Activated T-helper 17 cell treated with anti-CD3 and anti-CD28 coated beads, Interleukin-2, amount 50 U/mL, for 72 hours (primary cell): ENCODE measurements at regions not wholly inside any gene's neighbourhood (a gene's known extent, or its start where the extent isn't known, plus 50 kb on each side); places are given as distances from the start of the nearest gene placed in this dataset.

Experiments
- ATAC-seq: fragments of 150-1000 bp; cut with Tn5 transposase; replicated peaks from 2 replicates; pipeline ENCODE4 v1.10.0; 2021; ENCODE audit warnings: mild to moderate bottlenecking, moderate library complexity
- H3K27ac Mint-ChIP-seq: one replicate; pipeline ENCODE4 v1.8.0; 2022; ENCODE audit warnings: mixed read lengths
- H3K27me3 Mint-ChIP-seq: one replicate; pipeline ENCODE4 v1.8.0; 2022; ENCODE audit warnings: mixed read lengths
- H3K36me3 Mint-ChIP-seq: one replicate; pipeline ENCODE4 v1.8.0; 2022; ENCODE audit warnings: low read depth, mild to moderate bottlenecking, mixed read lengths
- H3K4me1 Mint-ChIP-seq: one replicate; pipeline ENCODE4 v1.8.0; 2022; ENCODE audit warnings: mixed read lengths
- H3K4me3 Mint-ChIP-seq: one replicate; pipeline ENCODE4 v1.8.0; 2022; ENCODE audit warnings: mild to moderate bottlenecking, mixed read lengths
- H3K9me3 Mint-ChIP-seq: one replicate; pipeline ENCODE4 v1.8.0; 2022; ENCODE audit warnings: mixed read lengths

GRCh38 chr11:23953951-23954710 is 542.7 kb upstream of the LUZP2 start:
- Mint-ChIP-seq H3K4me1 (no peaks in the 10 kb centered on the region), H3K27ac (no peak overlapping the region), H3K9me3 (peaks cover 3% of the 10 kb centered on the region), H3K4me3 (no peak overlapping the region), H3K36me3 (no peaks in the 10 kb centered on the region), H3K27me3 (no peaks in the 10 kb centered on the region)
- ATAC-seq, result no peak

GRCh38 chr11:23954730-23955129 is 542.1 kb upstream of the LUZP2 start:
- no peaks in the 10 kb centered on the region for H3K4me1 Mint-ChIP-seq
- no peaks in the 10 kb centered on the region for H3K36me3 Mint-ChIP-seq
- H3K27me3 Mint-ChIP-seq, result no peaks in the 10 kb centered on the region
- H3K9me3 Mint-ChIP-seq, result no peaks in the 10 kb centered on the region
- H3K4me3 Mint-ChIP-seq, result no peak overlapping the region
- ATAC-seq, result no peak
- H3K27ac Mint-ChIP-seq, result no peak overlapping the region

- Mint-ChIP-seq H3K9me3 (peaks cover 3% of the 10 kb centered on the region), H3K4me3 (no peak overlapping the region), H3K36me3 (no peaks in the 10 kb centered on the region), H3K4me1 (no peaks in the 10 kb centered on the region), H3K27ac (no peak overlapping the region), H3K27me3 (no peaks in the 10 kb centered on the region)
- ATAC-seq, result no peak
These were observed 540.3 kb upstream of the LUZP2 start for GRCh38 chr11:23956586-23956985.

GRCh38 chr11:23957314-23957713 is 539.5 kb upstream of the LUZP2 start:
- Mint-ChIP-seq H3K27me3 (no peaks in the 10 kb centered on the region), H3K4me1 (no peaks in the 10 kb centered on the region), H3K36me3 (no peaks in the 10 kb centered on the region), H3K4me3 (no peak overlapping the region), H3K9me3 (peaks cover 3% of the 10 kb centered on the region), H3K27ac (no peak overlapping the region)
- ATAC-seq, result no peak

DNA sequence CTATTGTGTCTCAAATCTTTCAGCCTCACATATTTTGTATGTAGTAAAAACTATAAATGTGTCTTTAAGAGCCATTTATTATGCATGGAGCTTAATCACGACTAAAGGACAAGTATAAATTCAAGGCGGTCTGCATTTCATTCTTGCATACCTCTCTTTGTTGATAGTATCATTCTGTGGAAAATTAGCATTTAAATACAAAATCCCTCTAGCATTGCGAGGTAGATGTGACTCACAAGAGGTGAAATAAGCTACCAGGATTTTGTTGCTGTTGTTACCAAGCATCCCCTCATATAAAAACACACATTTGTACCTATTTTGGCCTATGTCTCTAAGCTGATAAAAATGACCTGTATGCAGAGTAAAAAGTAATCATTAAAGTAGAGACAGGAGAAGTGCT is 537.4 kb upstream of the LUZP2 start:
- Mint-ChIP-seq H3K9me3 (peaks cover 13% of the 10 kb centered on the region), H3K4me1 (no peaks in the 10 kb centered on the region), H3K4me3 (no peak overlapping the region), H3K27ac (no peak overlapping the region), H3K27me3 (no peaks in the 10 kb centered on the region), H3K36me3 (no peaks in the 10 kb centered on the region)
- no peak for ATAC-seq

DNA sequence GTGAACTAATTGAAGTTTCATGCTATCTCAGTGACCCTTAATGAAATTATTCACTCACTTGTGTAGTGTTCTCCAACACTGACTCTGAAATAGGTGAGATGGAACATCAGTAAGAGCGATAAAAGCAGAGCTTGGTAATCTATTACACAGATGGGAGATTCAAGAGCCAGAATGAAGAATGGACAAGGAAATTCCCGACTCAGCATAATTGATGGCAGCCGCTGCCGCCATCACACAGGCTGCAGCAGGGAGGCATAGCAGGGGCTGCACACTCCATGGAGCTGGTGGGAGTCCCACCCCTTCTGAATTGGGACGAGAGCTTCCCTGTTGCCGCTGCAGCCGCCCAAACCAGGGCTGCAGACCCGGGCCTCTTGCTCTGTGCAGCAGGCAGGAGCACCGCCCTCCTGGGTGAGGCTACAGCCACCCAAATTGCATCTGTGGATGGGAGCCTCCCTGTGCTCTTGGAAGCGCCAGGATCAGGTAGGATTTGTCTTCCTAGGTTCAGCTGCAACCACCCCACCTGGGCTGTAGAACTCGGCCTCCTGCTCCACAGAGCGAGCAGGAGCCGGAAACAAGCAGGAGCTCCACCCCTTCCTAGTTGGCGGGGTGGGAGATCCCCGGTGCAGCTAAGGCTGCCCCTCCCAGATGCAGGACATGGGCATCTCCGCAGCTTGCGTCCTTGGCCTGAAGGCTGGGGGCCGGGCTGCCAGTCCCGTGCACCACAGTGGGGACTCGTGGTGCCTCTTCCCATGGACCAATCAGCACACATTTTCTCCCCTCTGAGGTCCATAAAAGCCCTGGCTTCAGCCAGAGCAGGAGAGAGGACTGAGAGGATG is 535.1 kb upstream of the LUZP2 start:
- Mint-ChIP-seq H3K27ac (no peak overlapping the region), H3K36me3 (no peaks in the 10 kb centered on the region), H3K4me3 (no peak overlapping the region), H3K9me3 (peaks cover 17% of the 10 kb centered on the region), H3K27me3 (no peaks in the 10 kb centered on the region), H3K4me1 (no peaks in the 10 kb centered on the region)
- no peak for ATAC-seq

GRCh38 chr11:23973244-23973643 is 523.6 kb upstream of the LUZP2 start:
- no peaks in the 10 kb centered on the region for H3K4me1 Mint-ChIP-seq
- no peak overlapping the region for H3K4me3 Mint-ChIP-seq
- no peak for ATAC-seq
- H3K9me3 Mint-ChIP-seq, result peaks cover 18% of the 10 kb centered on the region
- no peaks in the 10 kb centered on the region for H3K27me3 Mint-ChIP-seq
- no peaks in the 10 kb centered on the region for H3K36me3 Mint-ChIP-seq
- H3K27ac Mint-ChIP-seq, result no peak overlapping the region

GRCh38 chr11:23974051-23974450 is 522.8 kb upstream of the LUZP2 start:
- ATAC-seq, result no peak
- Mint-ChIP-seq H3K4me1 (no peaks in the 10 kb centered on the region), H3K4me3 (no peak overlapping the region)

GRCh38 chr11:23974601-23975000 is 522.3 kb upstream of the LUZP2 start:
- Mint-ChIP-seq H3K9me3 (peaks cover 13% of the 10 kb centered on the region), H3K4me1 (no peaks in the 10 kb centered on the region)

More at GRCh38 chr11:23974051-23974450, 522.8 kb upstream of the LUZP2 start:
- no peaks in the 10 kb centered on the region for H3K36me3 Mint-ChIP-seq
- H3K9me3 Mint-ChIP-seq, result peaks cover 18% of the 10 kb centered on the region
- H3K27me3 Mint-ChIP-seq, result no peaks in the 10 kb centered on the region
- H3K27ac Mint-ChIP-seq, result no peak overlapping the region

GRCh38 chr11:23976426-23976825 is 520.4 kb upstream of the LUZP2 start:
- Mint-ChIP-seq H3K36me3 (no peaks in the 10 kb centered on the region), H3K27me3 (no peaks in the 10 kb centered on the region), H3K4me3 (no peak overlapping the region), H3K9me3 (peaks cover 6% of the 10 kb centered on the region), H3K27ac (no peak overlapping the region), H3K4me1 (no peaks in the 10 kb centered on the region)
- no peak for ATAC-seq

More at GRCh38 chr11:23974601-23975000, 522.3 kb upstream of the LUZP2 start:
- no peaks in the 10 kb centered on the region for H3K27me3 Mint-ChIP-seq
- no peak overlapping the region for H3K4me3 Mint-ChIP-seq
- H3K36me3 Mint-ChIP-seq, result no peaks in the 10 kb centered on the region
- H3K27ac Mint-ChIP-seq, result no peak overlapping the region
- no peak for ATAC-seq

GRCh38 chr11:23976841-23977271 is 520.0 kb upstream of the LUZP2 start:
- Mint-ChIP-seq H3K36me3 (no peaks in the 10 kb centered on the region), H3K4me1 (no peaks in the 10 kb centered on the region), H3K27me3 (no peaks in the 10 kb centered on the region), H3K9me3 (peaks cover 5% of the 10 kb centered on the region), H3K4me3 (no peak overlapping the region), H3K27ac (no peak overlapping the region)
- no peak for ATAC-seq

DNA sequence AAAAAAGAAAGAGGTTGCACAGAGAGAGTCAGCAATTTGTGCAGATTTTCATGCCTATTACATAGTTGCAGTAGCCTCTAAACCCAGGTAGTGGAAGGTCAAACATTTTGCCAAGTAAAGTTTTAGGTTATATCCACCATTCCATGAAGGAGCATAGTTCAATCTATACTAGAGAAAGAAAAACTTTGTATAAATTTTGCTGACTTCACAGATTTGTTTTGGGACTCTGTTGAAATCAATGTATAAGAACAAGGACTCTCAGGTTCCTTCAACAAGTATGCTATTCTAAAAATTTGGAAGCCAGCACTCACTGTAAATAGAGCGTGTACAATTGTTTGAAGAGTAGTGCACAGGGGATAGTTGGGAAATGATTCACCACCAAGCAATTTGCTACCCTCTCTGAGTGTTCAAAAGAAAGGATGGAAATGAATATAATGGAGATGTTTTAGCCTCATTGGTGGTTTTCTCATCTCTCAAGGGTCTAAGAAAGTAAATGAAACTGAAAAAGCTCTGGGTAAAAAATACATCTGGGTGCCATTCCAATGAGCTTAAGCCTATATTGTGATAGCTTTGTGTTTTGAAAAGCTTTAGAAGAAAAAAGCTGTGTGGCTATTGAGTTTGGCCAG is 508.4 kb upstream of the LUZP2 start:
- ATAC-seq, result no peak
- Mint-ChIP-seq H3K36me3 (no peaks in the 10 kb centered on the region), H3K4me3 (no peak overlapping the region), H3K9me3 (peaks cover 8% of the 10 kb centered on the region), H3K27ac (no peak overlapping the region), H3K4me1 (no peaks in the 10 kb centered on the region), H3K27me3 (no peaks in the 10 kb centered on the region)

DNA sequence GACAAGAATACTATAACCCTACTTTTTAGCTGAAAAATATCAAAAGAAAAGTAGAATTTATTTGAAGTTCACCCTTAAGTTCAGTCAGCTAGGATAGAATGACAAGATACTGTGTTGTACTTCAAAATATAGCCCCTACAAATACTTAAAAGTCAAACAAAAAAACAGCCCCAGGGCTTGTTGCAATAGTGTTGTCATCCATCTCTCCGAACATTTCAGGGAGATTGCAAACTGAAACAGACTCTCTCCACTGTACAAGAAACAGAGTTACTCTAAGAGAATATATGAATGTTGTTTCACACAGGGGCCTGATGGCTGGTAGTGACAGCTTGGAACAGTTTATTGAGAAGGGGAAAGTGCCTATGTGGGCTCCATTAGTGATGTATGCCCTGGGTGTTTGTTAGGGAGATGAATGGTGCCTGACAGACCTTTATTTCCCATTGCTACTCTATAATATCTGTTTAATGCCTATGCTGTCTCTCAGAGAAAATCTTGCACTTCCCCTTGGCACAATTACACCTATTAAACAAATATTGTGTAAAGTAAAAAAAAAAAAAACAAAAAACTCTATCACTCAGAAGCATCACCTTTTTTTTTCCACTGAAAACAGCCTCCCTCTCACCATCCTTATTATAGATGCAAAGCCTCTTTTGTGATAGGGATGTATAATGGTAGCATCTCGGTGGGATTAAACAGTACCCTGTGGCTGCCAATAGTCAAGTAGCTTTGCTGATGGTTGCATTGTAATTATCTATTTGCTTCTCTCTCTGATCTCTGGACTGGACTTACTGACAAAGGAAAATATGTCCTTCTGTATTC is 506.3 kb upstream of the LUZP2 start:
- Mint-ChIP-seq H3K27me3 (no peaks in the 10 kb centered on the region), H3K4me3 (no peak overlapping the region), H3K27ac (no peak overlapping the region), H3K36me3 (no peaks in the 10 kb centered on the region), H3K9me3 (peaks cover 12% of the 10 kb centered on the region), H3K4me1 (no peaks in the 10 kb centered on the region)
- ATAC-seq, result no peak

DNA sequence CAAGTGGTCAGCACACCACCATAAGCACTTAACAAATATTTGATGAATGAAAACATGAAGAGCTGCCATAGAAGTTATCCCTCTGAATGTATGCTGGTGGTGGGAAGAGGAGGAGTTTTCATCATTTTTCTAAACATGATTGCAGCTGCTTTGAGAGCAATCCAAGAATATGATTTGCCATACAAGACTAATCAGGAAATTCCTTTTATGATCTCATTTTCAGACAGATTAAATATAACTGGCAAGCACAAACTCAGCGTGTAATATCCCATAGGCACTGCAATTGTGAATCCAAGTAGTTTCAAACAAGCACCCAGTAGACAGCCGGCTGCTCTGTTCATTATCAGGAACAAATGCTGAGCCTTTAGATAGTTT is 505.7 kb upstream of the LUZP2 start:
- no peak for ATAC-seq
- Mint-ChIP-seq H3K9me3 (peaks cover 16% of the 10 kb centered on the region), H3K27me3 (no peaks in the 10 kb centered on the region), H3K36me3 (no peaks in the 10 kb centered on the region), H3K4me1 (no peaks in the 10 kb centered on the region), H3K27ac (no peak overlapping the region), H3K4me3 (no peak overlapping the region)
